GM06990 (cell line): ENCODE measurements at regions not wholly inside any gene's neighbourhood (a gene's known extent, or its start where the extent isn't known, plus 50 kb on each side); places are given as distances from the start of the nearest gene placed in this dataset.

Experiments
- DNase-seq: peaks from one replicate; pipeline ENCODE4 v3.0.0-alpha.2; 2011; ENCODE audit not compliant: insufficient read length; ENCODE audit errors: extremely low read depth
- H3K27me3 ChIP-seq: replicated peaks from 2 replicates; pipeline ENCODE4 v1.6.0; 2011; ENCODE audit warnings: low read length; ENCODE audit not compliant: control insufficient read depth, insufficient read depth
- H3K36me3 ChIP-seq: 2 replicates; pipeline ENCODE4 v1.5.1; 2011; ENCODE audit warnings: low read length; ENCODE audit not compliant: control insufficient read depth, insufficient read depth
- H3K4me3 ChIP-seq: replicated peaks from 2 replicates; pipeline ENCODE4 v1.5.1; 2011; ENCODE audit warnings: low read depth, mild to moderate bottlenecking, control low read depth, low read length
- TF ChIP-seq, protein P1 (sequence below): IDR thresholded peaks from 2 replicates; pipeline ENCODE4 v1.5.1; 2011; ENCODE audit warnings: low read length, control low read depth, mild to moderate bottlenecking, inconsistent platforms; ENCODE audit not compliant: insufficient read depth, poor library complexity, severe bottlenecking

DNA sequence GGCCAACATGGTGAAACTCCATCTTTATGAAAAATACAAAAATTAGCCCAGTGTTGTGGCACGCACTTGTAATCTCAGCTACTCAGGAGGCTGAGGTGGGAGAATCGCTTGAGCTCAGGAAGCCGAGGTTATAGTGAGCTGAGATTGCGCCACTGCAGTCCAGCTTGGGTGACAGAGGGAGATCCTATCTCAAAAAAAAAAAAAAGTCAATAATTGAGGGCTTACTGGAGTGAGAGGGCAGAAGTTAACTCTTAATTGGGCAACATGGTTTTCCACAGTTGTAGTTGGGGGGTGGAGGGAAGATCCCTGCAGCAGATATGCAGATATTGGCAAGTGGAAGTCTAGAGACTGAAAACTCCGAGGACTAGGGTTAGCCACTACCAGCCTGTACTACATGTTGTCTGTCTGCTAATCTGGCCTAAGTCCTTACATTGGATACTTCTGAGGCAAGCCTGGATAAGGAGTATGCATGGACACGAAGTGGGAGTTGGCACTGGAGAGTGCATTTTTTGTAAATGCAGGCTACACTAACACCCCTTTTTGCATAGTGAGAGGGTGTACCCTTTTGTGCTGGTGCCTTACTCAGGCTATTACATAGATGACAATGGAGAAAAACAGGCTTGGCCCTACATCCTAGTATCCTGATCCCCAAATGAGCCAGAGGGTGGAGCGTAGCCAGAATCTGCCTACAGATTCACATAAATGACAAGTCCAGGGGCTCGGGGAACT is 89.0 kb upstream of the NIPBL start:
- Histone ChIP-seq H3K4me3 (no peak overlapping the region), H3K27me3 (no peaks in the 10 kb centered on the region), H3K36me3 (no peaks in the 10 kb centered on the region)
- TF ChIP-seq, protein P1, sequence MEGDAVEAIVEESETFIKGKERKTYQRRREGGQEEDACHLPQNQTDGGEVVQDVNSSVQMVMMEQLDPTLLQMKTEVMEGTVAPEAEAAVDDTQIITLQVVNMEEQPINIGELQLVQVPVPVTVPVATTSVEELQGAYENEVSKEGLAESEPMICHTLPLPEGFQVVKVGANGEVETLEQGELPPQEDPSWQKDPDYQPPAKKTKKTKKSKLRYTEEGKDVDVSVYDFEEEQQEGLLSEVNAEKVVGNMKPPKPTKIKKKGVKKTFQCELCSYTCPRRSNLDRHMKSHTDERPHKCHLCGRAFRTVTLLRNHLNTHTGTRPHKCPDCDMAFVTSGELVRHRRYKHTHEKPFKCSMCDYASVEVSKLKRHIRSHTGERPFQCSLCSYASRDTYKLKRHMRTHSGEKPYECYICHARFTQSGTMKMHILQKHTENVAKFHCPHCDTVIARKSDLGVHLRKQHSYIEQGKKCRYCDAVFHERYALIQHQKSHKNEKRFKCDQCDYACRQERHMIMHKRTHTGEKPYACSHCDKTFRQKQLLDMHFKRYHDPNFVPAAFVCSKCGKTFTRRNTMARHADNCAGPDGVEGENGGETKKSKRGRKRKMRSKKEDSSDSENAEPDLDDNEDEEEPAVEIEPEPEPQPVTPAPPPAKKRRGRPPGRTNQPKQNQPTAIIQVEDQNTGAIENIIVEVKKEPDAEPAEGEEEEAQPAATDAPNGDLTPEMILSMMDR = no peak
- no peak for DNase-seq

GRCh38 chr5:36790847-36791246 is 85.7 kb upstream of the NIPBL start:
- no peak for DNase-seq
- TF ChIP-seq, protein P1 = no peak

GRCh38 chr5:36792560-36793180 is 83.9 kb upstream of the NIPBL start:
- Histone ChIP-seq H3K27me3 (no peaks in the 10 kb centered on the region), H3K36me3 (no peaks in the 10 kb centered on the region), H3K4me3 (no peak overlapping the region)
- DNase-seq = no peak
- TF ChIP-seq, protein P1 = no peak

More at GRCh38 chr5:36790847-36791246, 85.7 kb upstream of the NIPBL start:
- no peaks in the 10 kb centered on the region for H3K27me3 ChIP-seq
- H3K36me3 ChIP-seq = no peaks in the 10 kb centered on the region
- H3K4me3 ChIP-seq = no peak overlapping the region

- Histone ChIP-seq H3K36me3 (no peaks in the 10 kb centered on the region), H3K27me3 (no peaks in the 10 kb centered on the region), H3K4me3 (no peak overlapping the region)
- no peak for DNase-seq
- TF ChIP-seq, protein P1 = no peak
These were observed 81.2 kb upstream of the NIPBL start for GRCh38 chr5:36795366-36795765.

GRCh38 chr5:36796155-36796554 is 80.4 kb upstream of the NIPBL start:
- no peak overlapping the region for H3K4me3 ChIP-seq
- H3K36me3 ChIP-seq = no peaks in the 10 kb centered on the region
- TF ChIP-seq, protein P1 = no peak
- no peak for DNase-seq
- no peaks in the 10 kb centered on the region for H3K27me3 ChIP-seq
